ENCODE measurements at regions not wholly inside any gene's neighbourhood (a gene's known extent, or its start where the extent isn't known, plus 50 kb on each side); places are given as distances from the start of the nearest gene placed in this dataset.

- TF ChIP-seq CTCF (conservative IDR thresholded peaks at IDR 0.05; ENCODE audit: low read depth, low read length): no peak
- DNase-seq (ENCODE audit: low read depth): no peak
- no peak overlapping the region for H3K4me3 ChIP-seq (ENCODE audit: low read depth, low read length)
Measured at GRCh38 chr10:20622531-20623211, 274.4 kb downstream of the NEBL start.

- no peak overlapping the region for H3K4me3 ChIP-seq (ENCODE audit: low read depth, low read length)
- TF ChIP-seq CTCF (conservative IDR thresholded peaks at IDR 0.05; ENCODE audit: low read depth, low read length): no peak
- DNase-seq (ENCODE audit: low read depth): no peak
Measured at GRCh38 chr10:20620981-20621380, 276.1 kb downstream of the NEBL start.

- no peak overlapping the region for H3K4me3 ChIP-seq (ENCODE audit: low read depth, low read length)
- no peak for TF ChIP-seq CTCF (conservative IDR thresholded peaks at IDR 0.05; ENCODE audit: low read depth, low read length)
- no peak for DNase-seq (ENCODE audit: low read depth)
Measured at GRCh38 chr10:20618011-20618547, 279.0 kb downstream of the NEBL start.

GRCh38 chr10:20616918-20617810 lies 279.9 kb downstream of the NEBL start:
- H3K4me3 ChIP-seq (ENCODE audit: low read depth, low read length): no peak overlapping the region
- TF ChIP-seq CTCF (conservative IDR thresholded peaks at IDR 0.05; ENCODE audit: low read depth, low read length): no peak
- no peak for DNase-seq (ENCODE audit: low read depth)

GRCh38 chr10:20616056-20616671 lies 280.9 kb downstream of the NEBL start:
- H3K4me3 ChIP-seq (ENCODE audit: low read depth, low read length): no peak overlapping the region
- TF ChIP-seq CTCF (conservative IDR thresholded peaks at IDR 0.05; ENCODE audit: low read depth, low read length): no peak
- no peak for DNase-seq (ENCODE audit: low read depth)

GRCh38 chr10:20615395-20615794 lies 281.7 kb downstream of the NEBL start:
- TF ChIP-seq CTCF (conservative IDR thresholded peaks at IDR 0.05; ENCODE audit: low read depth, low read length): no peak
- no peak for DNase-seq (ENCODE audit: low read depth)
- no peak overlapping the region for H3K4me3 ChIP-seq (ENCODE audit: low read depth, low read length)
